IMR-90 (cell line): ENCODE measurements at regions not wholly inside any gene's neighbourhood (a gene's known extent, or its start where the extent isn't known, plus 50 kb on each side); places are given as distances from the start of the nearest gene placed in this dataset.

ENCODE experiments used
- ATAC-seq: fragments of 200-7000 bp; cut with Tn5 transposase; 2 replicates; pipeline ENCODE4 v1.9.1; 2020; ENCODE audit warnings: low read depth, mild to moderate bottlenecking, moderate library complexity
- BruUV-seq: library from RNA; stranded (reverse); fragments of 400-500 nt; replicated peaks from 2 replicates; lab custom pipeline; 2021; lab: Mats Ljungman, UMichigan
- CTCF ChIA-PET: fragments of 300-600 bp; formaldehyde crosslinking; extraction: SDS; loops from one replicate; lab custom pipeline; 2021; ENCODE audit warnings: antibody characterized with exemption; lab: Yijun Ruan, JAX
- POLR2A ChIA-PET: fragments of 300-600 bp; sonication (Branson Sonifier 250); formaldehyde crosslinking; loops from one replicate; lab custom pipeline; 2022; ENCODE audit warnings: antibody characterized with exemption; ENCODE audit not compliant: unreplicated experiment; lab: Charles Lee
- DNase-seq: peaks from one replicate; pipeline ENCODE4 v3.0.0; 2013
- H2AFZ ChIP-seq: replicated peaks from 2 replicates; pipeline ENCODE3; 2013; ENCODE audit warnings: low read length, mild to moderate bottlenecking; ENCODE audit not compliant: poor library complexity
- H2AK5ac ChIP-seq: 2 replicates; pipeline ENCODE4 v1.6.1; 2013; ENCODE audit warnings: low read depth, low read length, inconsistent platforms
- H2AK9ac ChIP-seq: replicated peaks from 2 replicates; pipeline ENCODE3; 2013; ENCODE audit warnings: mild to moderate bottlenecking, low read depth, low read length, moderate library complexity; ENCODE audit not compliant: poor library complexity
- H2BK120ac ChIP-seq: 2 replicates; pipeline ENCODE4 v1.6.1; 2013; ENCODE audit warnings: low read depth, low read length, inconsistent platforms
- H2BK15ac ChIP-seq: 3 replicates; pipeline ENCODE4 v1.6.1; 2013; ENCODE audit warnings: low read depth, low read length, inconsistent platforms
- H2BK20ac ChIP-seq: 2 replicates; pipeline ENCODE4 v1.6.1; 2013; ENCODE audit warnings: low read depth, mild to moderate bottlenecking, inconsistent platforms, low read length, moderate library complexity
- H2BK5ac ChIP-seq: 2 replicates; pipeline ENCODE4 v1.6.1; 2013; ENCODE audit warnings: mild to moderate bottlenecking, low read depth, low read length, inconsistent platforms; ENCODE audit not compliant: poor library complexity, severe bottlenecking
- H3K14ac ChIP-seq: replicated peaks from 2 replicates; pipeline ENCODE4 v1.6.1; 2013; ENCODE audit warnings: low read depth, low read length, inconsistent platforms
- H3K18ac ChIP-seq: 2 replicates; pipeline ENCODE4 v1.6.1; 2013; ENCODE audit warnings: low read depth, low read length, control low read depth
- H3K23ac ChIP-seq: 2 replicates; pipeline ENCODE4 v1.6.1; 2013; ENCODE audit warnings: low read depth, low read length, inconsistent platforms
- H3K27ac ChIP-seq: 2 replicates; pipeline ENCODE4 v1.5.1; 2013; ENCODE audit warnings: mild to moderate bottlenecking, control low read depth, low read length; ENCODE audit not compliant: insufficient read depth
- H3K27me3 ChIP-seq: 2 replicates; pipeline ENCODE4 v1.6.1; 2013; ENCODE audit warnings: low read length; ENCODE audit not compliant: control insufficient read depth, insufficient read depth
- H3K36me3 ChIP-seq: 2 replicates; pipeline ENCODE4 v1.6.1; 2013; ENCODE audit warnings: low read length, mixed read lengths; ENCODE audit not compliant: control insufficient read depth, insufficient read depth
- H3K4ac ChIP-seq: 2 replicates; pipeline ENCODE4 v1.6.1; 2013; ENCODE audit warnings: low read depth, low read length, inconsistent platforms
- H3K4me1 ChIP-seq: 2 replicates; pipeline ENCODE4 v1.6.1; 2013; ENCODE audit warnings: low read length, mixed read lengths; ENCODE audit not compliant: control insufficient read depth, insufficient read depth
- H3K4me2 ChIP-seq: 2 replicates; pipeline ENCODE4 v1.6.1; 2013; ENCODE audit warnings: low read depth, mild to moderate bottlenecking, control low read depth, low read length, moderate library complexity
- H3K4me3 ChIP-seq: 2 replicates; pipeline ENCODE4 v1.5.1; 2013; ENCODE audit warnings: low read depth, mild to moderate bottlenecking, control low read depth, low read length, moderate library complexity; ENCODE audit not compliant: insufficient read depth
- H3K56ac ChIP-seq: 2 replicates; pipeline ENCODE4 v1.6.1; 2013; ENCODE audit warnings: low read length, inconsistent platforms; ENCODE audit not compliant: insufficient read depth; ENCODE audit errors: extremely low read depth
- H3K79me1 ChIP-seq, 2 experiments: 2 replicates each; pipeline ENCODE4 v1.6.1; 2013; ENCODE audit warnings: low read length in 2 of 2, inconsistent platforms in 1 of 2, low read depth in 1 of 2
- H3K9ac ChIP-seq: 2 replicates; pipeline ENCODE4 v1.6.1; 2013; ENCODE audit warnings: low read depth, low read length, control low read depth
- H3K9me1 ChIP-seq: 2 replicates; pipeline ENCODE4 v1.6.1; 2013; ENCODE audit warnings: low read length, inconsistent platforms; ENCODE audit not compliant: insufficient read depth
- H3K9me3 ChIP-seq: 2 replicates; pipeline ENCODE4 v1.6.1; 2013; ENCODE audit warnings: low read length; ENCODE audit not compliant: control insufficient read depth, insufficient read depth
- H4K20me1 ChIP-seq: 2 replicates; pipeline ENCODE4 v1.6.1; 2013; ENCODE audit warnings: low read length, inconsistent platforms; ENCODE audit not compliant: insufficient read depth
- H4K5ac ChIP-seq: 2 replicates; pipeline ENCODE4 v1.6.1; 2013; ENCODE audit warnings: mild to moderate bottlenecking, low read depth, low read length, control low read depth
- H4K8ac ChIP-seq, 2 experiments: 2 replicates each; pipeline ENCODE4 v1.6.1; 2013; ENCODE audit warnings: low read depth in 2 of 2, low read length in 2 of 2, control low read depth in 1 of 2, inconsistent platforms in 1 of 2
- H4K91ac ChIP-seq: 2 replicates; pipeline ENCODE4 v1.6.1; 2013; ENCODE audit warnings: low read depth, low read length, inconsistent platforms; ENCODE audit not compliant: insufficient read depth
- CHD1 ChIP-seq: IDR thresholded peaks from 2 replicates; pipeline ENCODE4 v1.6.1; 2012; ENCODE audit warnings: low read depth, low read length, improper control_type of control experiment
- ELK1 ChIP-seq: fragments of 150-350 bp; IDR thresholded peaks from 2 replicates; pipeline ENCODE4 v1.6.1; 2016; ENCODE audit warnings: low read depth, mild to moderate bottlenecking, low read length, moderate library complexity, borderline replicate concordance
- FOS ChIP-seq: fragments of 150-350 bp; IDR thresholded peaks from 2 replicates; pipeline ENCODE4 v1.6.1; 2016; ENCODE audit warnings: low read depth, low read length
- MAFK ChIP-seq: IDR thresholded peaks from 2 replicates; pipeline ENCODE4 v1.6.1; 2012; ENCODE audit warnings: low read depth, low read length, improper control_type of control experiment
- MXI1 ChIP-seq: IDR thresholded peaks from 2 replicates; pipeline ENCODE4 v1.6.1; 2012; ENCODE audit warnings: low read depth, mild to moderate bottlenecking, low read length, moderate library complexity, borderline replicate concordance
- RAD21 ChIP-seq: IDR thresholded peaks from 2 replicates; pipeline ENCODE4 v1.6.1; 2012; ENCODE audit warnings: low read length, improper control_type of control experiment
- RFX5 ChIP-seq: IDR thresholded peaks from 2 replicates; pipeline ENCODE4 v1.8.0; 2012; ENCODE audit warnings: low read depth, mild to moderate bottlenecking, low read length, moderate library complexity
- WGBS, 2 experiments: methylation state at CpG; one replicate each; pipeline versions ENCODE4 v1.1.5 to v1.1.7; 2013; ENCODE audit warnings: missing lambda C conversion rate in 2 of 2; ENCODE audit not compliant: insufficient read length in 1 of 2; ENCODE audit errors: extremely low coverage in 2 of 2; 5-methylcytosine and 5-hydroxymethylcytosine counted together
- dilution Hi-C: fragments of 300-500 bp; cut with HindIII; formaldehyde crosslinking; loops from one replicate; pipeline ENCODE4 v1.14.3; 2018; ENCODE audit warnings: low sequenced_read_pairs; ENCODE audit not compliant: unreplicated experiment
- in situ Hi-C: fragments of 300-500 bp; cut with MboI; formaldehyde crosslinking; loops from 3 replicates; pipeline ENCODE4 v1.14.3; 2019; ENCODE audit warnings: low sequenced_read_pairs, inconsistent platforms, mixed read lengths
- intact Hi-C: fragments of 100-400 bp; cut with micrococcal nuclease; formaldehyde crosslinking; loops from 2 replicates; pipeline ENCODE4 v1.10.0; 2022

DNA sequence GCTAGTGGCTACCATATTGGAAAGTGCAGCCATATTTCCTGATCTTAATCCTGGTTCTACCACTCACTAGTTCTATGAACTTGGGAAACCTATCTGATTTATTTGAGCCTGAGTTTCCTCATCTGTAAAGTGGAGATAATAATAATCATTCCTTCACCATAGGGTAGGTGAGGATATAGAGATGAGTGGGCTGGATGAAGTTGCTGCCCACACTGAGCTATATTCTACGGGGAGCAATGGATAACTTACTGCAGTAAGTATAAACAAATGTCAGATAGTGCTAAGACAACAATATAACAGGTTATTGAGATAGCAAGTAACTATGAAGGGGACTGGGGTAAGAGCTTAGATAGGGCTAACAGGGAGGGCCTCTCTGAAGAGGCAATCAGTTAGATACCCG is 251.5 kb upstream of the ADAMTS9 start:
- intact Hi-C loops (no loop called here), dilution Hi-C loops (no loop called here), in situ Hi-C loops (no loop called here)
- Histone ChIP-seq H3K18ac (no peak overlapping the region), H2AK9ac (no peak overlapping the region), H3K9me3 (no peaks in the 10 kb centered on the region), H3K4me2 (no peak overlapping the region), H4K5ac (no peak overlapping the region), H4K8ac (no peak overlapping the region), H3K4ac (no peak overlapping the region), H3K9me1 (no peaks in the 10 kb centered on the region), H3K79me1 (no peaks in the 10 kb centered on the region), H2AFZ (no peak overlapping the region), H2BK5ac (no peak overlapping the region), H4K91ac (no peak overlapping the region), H4K20me1 (no peaks in the 10 kb centered on the region), H3K36me3 (no peaks in the 10 kb centered on the region), H3K9ac (no peak overlapping the region), H2BK20ac (no peak overlapping the region), H3K56ac (no peak overlapping the region), H2AK5ac (no peak overlapping the region), H3K4me3 (no peak overlapping the region), H3K14ac (no peak overlapping the region), H2BK15ac (no peak overlapping the region), H3K27me3 (no peaks in the 10 kb centered on the region; the same call in 1 of the 2 replicates), H3K27ac (no peak overlapping the region), H2BK120ac (no peak overlapping the region), H3K23ac (no peak overlapping the region), H3K4me1 (no peaks in the 10 kb centered on the region)
- POLR2A ChIA-PET: no interaction called here
- CTCF ChIA-PET: interaction anchor here (1.1 kb wide), 1 partner anchor 15 kb away, joined by 3 read pairs; no protein-coding TSS in a partner anchor
- no peak for DNase-seq
- WGBS, 2 experiments: no CpG with 5 or more reads among the region's 2 CpGs
- no TSS peak for BruUV-seq
- TF ChIP-seq ELK1 (no peak), RAD21 (no peak), MAFK (no peak), FOS (no peak), CHD1 (no peak), RFX5 (no peak), MXI1 (no peak)
- ATAC-seq: no peak
